K562 (cell line): ENCODE measurements at regions not wholly inside any gene's neighbourhood (a gene's known extent, or its start where the extent isn't known, plus 50 kb on each side); places are given as distances from the start of the nearest gene placed in this dataset.

Source experiments
- JUND ChIP-seq, 2 experiments: IDR thresholded peaks; 2 replicates in 1 of 2; 3 replicates in 1 of 2; pipeline ENCODE4 v1.6.1; 2011; ENCODE audit warnings: borderline replicate concordance in 2 of 2, low read depth in 2 of 2, low read length in 2 of 2, improper control_type of control experiment in 1 of 2, missing biosample characterization in 1 of 2, missing genetic modification characterization in 1 of 2, missing genetic modification reagents in 1 of 2
- NFE2L1 ChIP-seq: fragments of 450-650 bp; IDR thresholded peaks from 2 replicates; pipeline ENCODE4 v1.6.1; 2016; ENCODE audit warnings: missing genetic modification characterization, low read depth, mild to moderate bottlenecking, missing compliant biosample characterization, moderate library complexity, borderline replicate concordance
- POLR2A ChIP-seq: fragments of 450-650 bp; conservative IDR thresholded peaks from 2 replicates; pipeline ENCODE4 v1.6.1; 2016
- POLR2AphosphoS2 ChIP-seq: IDR thresholded peaks from 2 replicates; pipeline ENCODE4 v1.6.1; 2012; ENCODE audit warnings: low read length, improper control_type of control experiment
- RBFOX2 ChIP-seq: fragments of 200-400 bp; formaldehyde crosslinking; IDR thresholded peaks from 2 replicates; pipeline ENCODE4 v1.6.1; 2017; ENCODE audit warnings: low read depth, mild to moderate bottlenecking, low read length, moderate library complexity
- SIX5 ChIP-seq, 2 experiments: IDR thresholded peaks; 2 replicates each; pipeline ENCODE4 v1.6.1; 2011; ENCODE audit warnings: low read length in 2 of 2, borderline replicate concordance in 1 of 2, low read depth in 1 of 2, mild to moderate bottlenecking in 1 of 2, moderate library complexity in 1 of 2; ENCODE audit not compliant: insufficient read depth in 1 of 2
- ZNF121 ChIP-seq: sonication (generic); formaldehyde crosslinking; conservative IDR thresholded peaks from 2 replicates; pipeline ENCODE4 v1.8.0; 2022; ENCODE audit warnings: missing genetic modification reagents
- TF ChIP-seq, protein P1 (sequence below), 3 experiments: IDR thresholded peaks in 2 of 3; conservative IDR thresholded peaks in 1 of 3; 2 replicates each; pipeline ENCODE4 v1.5.1; 2011 to 2012; ENCODE audit warnings: low read length in 3 of 3, mild to moderate bottlenecking in 3 of 3, control low read depth in 2 of 3, improper control_type of control experiment in 1 of 3, inconsistent platforms in 1 of 3, low read depth in 1 of 3, mixed read lengths in 1 of 3, moderate library complexity in 1 of 3; ENCODE audit not compliant: insufficient read depth in 2 of 3
- TF ChIP-seq, protein P2 (sequence below), 2 experiments: IDR thresholded peaks; 2 replicates each; pipeline ENCODE4 v1.6.1; 2012; ENCODE audit warnings: improper control_type of control experiment in 2 of 2, low read depth in 2 of 2, low read length in 2 of 2, borderline replicate concordance in 1 of 2
- TF ChIP-seq, protein P3 (sequence below): sonication (generic); formaldehyde crosslinking; IDR thresholded peaks from 2 replicates; pipeline ENCODE4 v1.8.0; 2022; ENCODE audit warnings: mild to moderate bottlenecking, missing genetic modification reagents, borderline replicate concordance
- TF ChIP-seq, protein P4 (sequence below): sonication (generic); formaldehyde crosslinking; IDR thresholded peaks from 2 replicates; pipeline ENCODE4 v1.8.0; 2022; ENCODE audit warnings: mild to moderate bottlenecking, missing genetic modification reagents
- TF ChIP-seq, protein P5 (sequence below): fragments of 200-400 bp; formaldehyde crosslinking; IDR thresholded peaks from 2 replicates; pipeline ENCODE4 v1.6.1; 2017; ENCODE audit warnings: mild to moderate bottlenecking, low read depth, low read length, moderate library complexity

DNA sequence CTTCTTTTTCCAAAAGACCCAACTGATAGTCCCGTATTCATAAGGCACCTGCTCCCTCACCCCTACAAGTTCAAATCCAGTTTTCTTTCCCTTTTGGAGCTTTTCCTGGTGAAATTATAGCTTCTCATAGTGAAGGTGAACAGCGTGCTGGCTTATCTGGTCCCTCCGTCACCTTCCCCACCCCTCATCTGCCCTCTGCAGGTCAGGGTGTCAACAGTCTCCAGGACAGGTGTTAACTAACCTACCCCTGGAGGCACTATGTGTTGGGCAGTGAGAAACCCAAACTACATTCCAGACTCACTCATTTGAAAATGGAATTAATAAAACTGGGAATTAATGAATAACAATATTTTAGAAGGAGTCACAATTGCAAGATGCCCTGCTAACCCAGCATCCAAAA is 109.0 kb upstream of the TAS2R1 start:
- TF ChIP-seq, protein P1, sequence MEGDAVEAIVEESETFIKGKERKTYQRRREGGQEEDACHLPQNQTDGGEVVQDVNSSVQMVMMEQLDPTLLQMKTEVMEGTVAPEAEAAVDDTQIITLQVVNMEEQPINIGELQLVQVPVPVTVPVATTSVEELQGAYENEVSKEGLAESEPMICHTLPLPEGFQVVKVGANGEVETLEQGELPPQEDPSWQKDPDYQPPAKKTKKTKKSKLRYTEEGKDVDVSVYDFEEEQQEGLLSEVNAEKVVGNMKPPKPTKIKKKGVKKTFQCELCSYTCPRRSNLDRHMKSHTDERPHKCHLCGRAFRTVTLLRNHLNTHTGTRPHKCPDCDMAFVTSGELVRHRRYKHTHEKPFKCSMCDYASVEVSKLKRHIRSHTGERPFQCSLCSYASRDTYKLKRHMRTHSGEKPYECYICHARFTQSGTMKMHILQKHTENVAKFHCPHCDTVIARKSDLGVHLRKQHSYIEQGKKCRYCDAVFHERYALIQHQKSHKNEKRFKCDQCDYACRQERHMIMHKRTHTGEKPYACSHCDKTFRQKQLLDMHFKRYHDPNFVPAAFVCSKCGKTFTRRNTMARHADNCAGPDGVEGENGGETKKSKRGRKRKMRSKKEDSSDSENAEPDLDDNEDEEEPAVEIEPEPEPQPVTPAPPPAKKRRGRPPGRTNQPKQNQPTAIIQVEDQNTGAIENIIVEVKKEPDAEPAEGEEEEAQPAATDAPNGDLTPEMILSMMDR (IDR thresholded peaks at IDR 0.05 in 2 of 3, conservative IDR thresholded peaks at IDR 0.05 in 1 of 3; ENCODE audit: insufficient read depth in 2 of 3, low read depth in 1 of 3, low read length in 3 of 3) = no peak
- no peak for TF ChIP-seq RBFOX2
- no peak for TF ChIP-seq JUND (IDR thresholded peaks at IDR 0.05; ENCODE audit: borderline replicate concordance, low read depth, low read length)
- TF ChIP-seq JUND (tag; IDR thresholded peaks at IDR 0.05; ENCODE audit: borderline replicate concordance, low read depth, low read length) = no peak
- TF ChIP-seq SIX5 (IDR thresholded peaks at IDR 0.05; ENCODE audit: borderline replicate concordance in 1 of 2, insufficient read depth in 1 of 2, low read depth in 1 of 2, low read length in 2 of 2) = no peak
- TF ChIP-seq, protein P2, sequence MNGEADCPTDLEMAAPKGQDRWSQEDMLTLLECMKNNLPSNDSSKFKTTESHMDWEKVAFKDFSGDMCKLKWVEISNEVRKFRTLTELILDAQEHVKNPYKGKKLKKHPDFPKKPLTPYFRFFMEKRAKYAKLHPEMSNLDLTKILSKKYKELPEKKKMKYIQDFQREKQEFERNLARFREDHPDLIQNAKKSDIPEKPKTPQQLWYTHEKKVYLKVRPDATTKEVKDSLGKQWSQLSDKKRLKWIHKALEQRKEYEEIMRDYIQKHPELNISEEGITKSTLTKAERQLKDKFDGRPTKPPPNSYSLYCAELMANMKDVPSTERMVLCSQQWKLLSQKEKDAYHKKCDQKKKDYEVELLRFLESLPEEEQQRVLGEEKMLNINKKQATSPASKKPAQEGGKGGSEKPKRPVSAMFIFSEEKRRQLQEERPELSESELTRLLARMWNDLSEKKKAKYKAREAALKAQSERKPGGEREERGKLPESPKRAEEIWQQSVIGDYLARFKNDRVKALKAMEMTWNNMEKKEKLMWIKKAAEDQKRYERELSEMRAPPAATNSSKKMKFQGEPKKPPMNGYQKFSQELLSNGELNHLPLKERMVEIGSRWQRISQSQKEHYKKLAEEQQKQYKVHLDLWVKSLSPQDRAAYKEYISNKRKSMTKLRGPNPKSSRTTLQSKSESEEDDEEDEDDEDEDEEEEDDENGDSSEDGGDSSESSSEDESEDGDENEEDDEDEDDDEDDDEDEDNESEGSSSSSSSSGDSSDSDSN (IDR thresholded peaks at IDR 0.05; ENCODE audit: borderline replicate concordance in 1 of 2, low read depth in 2 of 2, low read length in 2 of 2) = no peak
- no peak for TF ChIP-seq POLR2AphosphoS2
- TF ChIP-seq, protein P3, sequence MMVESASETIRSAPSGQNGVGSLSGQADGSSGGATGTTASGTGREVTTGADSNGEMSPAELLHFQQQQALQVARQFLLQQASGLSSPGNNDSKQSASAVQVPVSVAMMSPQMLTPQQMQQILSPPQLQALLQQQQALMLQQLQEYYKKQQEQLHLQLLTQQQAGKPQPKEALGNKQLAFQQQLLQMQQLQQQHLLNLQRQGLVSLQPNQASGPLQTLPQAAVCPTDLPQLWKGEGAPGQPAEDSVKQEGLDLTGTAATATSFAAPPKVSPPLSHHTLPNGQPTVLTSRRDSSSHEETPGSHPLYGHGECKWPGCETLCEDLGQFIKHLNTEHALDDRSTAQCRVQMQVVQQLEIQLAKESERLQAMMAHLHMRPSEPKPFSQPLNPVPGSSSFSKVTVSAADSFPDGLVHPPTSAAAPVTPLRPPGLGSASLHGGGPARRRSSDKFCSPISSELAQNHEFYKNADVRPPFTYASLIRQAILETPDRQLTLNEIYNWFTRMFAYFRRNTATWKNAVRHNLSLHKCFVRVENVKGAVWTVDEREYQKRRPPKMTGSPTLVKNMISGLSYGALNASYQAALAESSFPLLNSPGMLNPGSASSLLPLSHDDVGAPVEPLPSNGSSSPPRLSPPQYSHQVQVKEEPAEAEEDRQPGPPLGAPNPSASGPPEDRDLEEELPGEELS (CRISPR knock-in tag) = no peak
- no peak for TF ChIP-seq POLR2A
- TF ChIP-seq, protein P4, sequence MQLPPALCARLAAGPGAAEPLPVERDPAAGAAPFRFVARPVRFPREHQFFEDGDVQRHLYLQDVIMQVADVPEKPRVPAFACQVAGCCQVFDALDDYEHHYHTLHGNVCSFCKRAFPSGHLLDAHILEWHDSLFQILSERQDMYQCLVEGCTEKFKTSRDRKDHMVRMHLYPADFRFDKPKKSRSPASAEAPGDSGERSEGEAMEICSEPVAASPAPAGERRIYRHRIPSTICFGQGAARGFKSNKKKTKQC (CRISPR knock-in tag) = no peak
- TF ChIP-seq, protein P5, sequence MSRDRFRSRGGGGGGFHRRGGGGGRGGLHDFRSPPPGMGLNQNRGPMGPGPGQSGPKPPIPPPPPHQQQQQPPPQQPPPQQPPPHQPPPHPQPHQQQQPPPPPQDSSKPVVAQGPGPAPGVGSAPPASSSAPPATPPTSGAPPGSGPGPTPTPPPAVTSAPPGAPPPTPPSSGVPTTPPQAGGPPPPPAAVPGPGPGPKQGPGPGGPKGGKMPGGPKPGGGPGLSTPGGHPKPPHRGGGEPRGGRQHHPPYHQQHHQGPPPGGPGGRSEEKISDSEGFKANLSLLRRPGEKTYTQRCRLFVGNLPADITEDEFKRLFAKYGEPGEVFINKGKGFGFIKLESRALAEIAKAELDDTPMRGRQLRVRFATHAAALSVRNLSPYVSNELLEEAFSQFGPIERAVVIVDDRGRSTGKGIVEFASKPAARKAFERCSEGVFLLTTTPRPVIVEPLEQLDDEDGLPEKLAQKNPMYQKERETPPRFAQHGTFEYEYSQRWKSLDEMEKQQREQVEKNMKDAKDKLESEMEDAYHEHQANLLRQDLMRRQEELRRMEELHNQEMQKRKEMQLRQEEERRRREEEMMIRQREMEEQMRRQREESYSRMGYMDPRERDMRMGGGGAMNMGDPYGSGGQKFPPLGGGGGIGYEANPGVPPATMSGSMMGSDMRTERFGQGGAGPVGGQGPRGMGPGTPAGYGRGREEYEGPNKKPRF = no peak
- no peak for TF ChIP-seq NFE2L1 (tag)
- TF ChIP-seq ZNF121 (CRISPR knock-in tag) = no peak
